ENCODE measurements at regions not wholly inside any gene's neighbourhood (a gene's known extent, or its start where the extent isn't known, plus 50 kb on each side); places are given as distances from the start of the nearest gene placed in this dataset.
A peak's percentile ranks its signal among the peaks of the same experiment; 100 is the strongest.

- peak; percentile 96 for TF ChIP-seq ZNF677 (tag by site-specific recombination; IDR thresholded peaks at IDR 0.05)
- no peak for TF ChIP-seq MEIS1 (CRISPR knock-in tag; IDR thresholded peaks at IDR 0.05; ENCODE audit: borderline replicate concordance)
- H3K4me1 ChIP-seq (ENCODE audit: control insufficient read depth, insufficient read depth, low read length): no peaks in the 10 kb centered on the region
- peaks cover 2% of the 10 kb centered on the region; the same call in 1 of the 2 replicates for H3K9me3 ChIP-seq (ENCODE audit: control insufficient read depth, insufficient read depth, low read depth, low read length)
- CTCF ChIA-PET: interaction anchor here (0.6 kb wide), 1 partner anchor 218 kb away, joined by 4 read pairs; no protein-coding TSS in a partner anchor
- POLR2A ChIA-PET: no interaction called here
- no peak overlapping the region for H3K4me3 ChIP-seq (ENCODE audit: low read depth, low read length)
- H3K36me3 ChIP-seq (ENCODE audit: control insufficient read depth in 2 of 2, insufficient read depth in 1 of 2, low read length in 2 of 2): no peaks in the 10 kb centered on the region
- H3K27ac ChIP-seq (ENCODE audit: extremely low read depth, low read depth, low read length): no peak overlapping the region
Measured at GRCh38 chr16:54697677-54698076, 233.0 kb upstream of the IRX5 start.

DNA sequence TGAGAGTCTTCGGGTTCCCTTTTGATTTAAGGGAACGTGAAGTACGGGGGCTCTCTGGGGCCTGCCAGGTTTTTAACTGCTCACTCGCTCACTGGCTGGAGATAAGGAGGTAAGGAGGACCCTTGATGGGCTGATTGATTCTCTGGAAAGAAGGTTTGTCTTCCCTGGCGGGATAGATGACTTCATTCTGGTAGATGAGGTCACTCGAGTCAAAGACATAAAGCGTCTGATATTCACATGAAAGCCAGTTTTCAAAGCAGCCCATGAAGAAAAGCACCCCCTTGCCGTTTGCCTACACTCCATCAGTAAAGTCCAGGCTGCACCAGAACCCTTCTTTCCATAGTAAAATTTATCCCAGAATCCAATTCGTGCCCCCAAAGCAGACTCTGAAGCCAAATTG, 233.7 kb upstream of the IRX5 start:
- no peaks in the 10 kb centered on the region for H3K36me3 ChIP-seq (ENCODE audit: control insufficient read depth in 2 of 2, insufficient read depth in 1 of 2, low read length in 2 of 2)
- ChIA-PET POLR2A (no interaction called here), CTCF (no interaction called here)

GRCh38 chr16:54696522-54696921, 234.1 kb upstream of the IRX5 start:
- no peaks in the 10 kb centered on the region for H3K36me3 ChIP-seq (ENCODE audit: control insufficient read depth in 2 of 2, insufficient read depth in 1 of 2, low read length in 2 of 2)
- no peaks in the 10 kb centered on the region for H3K4me1 ChIP-seq (ENCODE audit: control insufficient read depth, insufficient read depth, low read length)
- no peak overlapping the region for H3K27ac ChIP-seq (ENCODE audit: extremely low read depth, low read depth, low read length)
- no peak overlapping the region for H3K4me3 ChIP-seq (ENCODE audit: low read depth, low read length)
- CTCF ChIA-PET: no interaction called here
- POLR2A ChIA-PET: no interaction called here
- TF ChIP-seq ZFP37 (tag by site-specific recombination; IDR thresholded peaks at IDR 0.05): 0 out of 2 replicates have a peak, but pooled peaks have one; percentile 54
- TF ChIP-seq FEZF1 (tag by site-specific recombination; IDR thresholded peaks at IDR 0.05): peak; percentile 37; the same call in 1 of the 2 replicates
- no peak for TF ChIP-seq ZNF426 (tag by site-specific recombination; IDR thresholded peaks at IDR 0.05)
- H3K9me3 ChIP-seq (ENCODE audit: control insufficient read depth, insufficient read depth, low read depth, low read length): peaks cover 2% of the 10 kb centered on the region; the same call in 1 of the 2 replicates

More for the DNA sequence above, 233.7 kb upstream of the IRX5 start:
- Histone ChIP-seq H3K9me3 (ENCODE audit: control insufficient read depth, insufficient read depth, low read depth, low read length) (peaks cover 2% of the 10 kb centered on the region; the same call in 1 of the 2 replicates), H3K27ac (ENCODE audit: extremely low read depth, low read depth, low read length) (no peak overlapping the region), H3K4me3 (ENCODE audit: low read depth, low read length) (no peak overlapping the region), H3K4me1 (ENCODE audit: control insufficient read depth, insufficient read depth, low read length) (no peaks in the 10 kb centered on the region)
- TF ChIP-seq ATF2 (tag by site-specific recombination; IDR thresholded peaks at IDR 0.05; ENCODE audit: low read depth): peak; percentile 21; the same call in 1 of the 2 replicates
- TF ChIP-seq ZNF571 (tag by site-specific recombination; IDR thresholded peaks at IDR 0.05): no peak

DNA sequence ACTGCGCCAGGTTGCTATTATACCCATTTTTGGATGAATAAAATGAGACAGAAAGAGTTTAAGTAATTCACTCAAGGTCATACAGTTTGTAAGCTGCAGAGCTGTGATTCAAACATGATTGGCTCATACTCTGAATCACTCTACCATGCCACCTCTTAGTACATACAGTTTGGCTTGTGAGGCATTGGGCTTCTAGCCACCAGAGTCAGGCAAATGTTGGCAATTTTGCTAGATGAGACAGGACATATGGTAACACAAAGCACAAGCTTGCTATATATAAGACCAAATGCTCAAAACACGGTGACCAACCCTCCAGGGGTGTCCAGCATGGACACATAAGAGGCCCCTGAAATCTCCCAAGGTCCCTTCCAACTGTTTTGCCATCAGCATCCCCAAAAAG, 236.0 kb upstream of the IRX5 start:
- CTCF ChIA-PET: no interaction called here
- H3K4me3 ChIP-seq (ENCODE audit: low read depth, low read length): no peak overlapping the region

More for the DNA sequence above, 236.0 kb upstream of the IRX5 start:
- POLR2A ChIA-PET: no interaction called here
- Histone ChIP-seq H3K36me3 (ENCODE audit: control insufficient read depth in 2 of 2, insufficient read depth in 1 of 2, low read length in 2 of 2) (no peaks in the 10 kb centered on the region), H3K9me3 (ENCODE audit: control insufficient read depth, insufficient read depth, low read depth, low read length) (no peaks in the 10 kb centered on the region), H3K27ac (ENCODE audit: extremely low read depth, low read depth, low read length) (no peak overlapping the region), H3K4me1 (ENCODE audit: control insufficient read depth, insufficient read depth, low read length) (no peaks in the 10 kb centered on the region)
- TF ChIP-seq OVOL3 (tag by site-specific recombination; IDR thresholded peaks at IDR 0.05): no peak
- TF ChIP-seq ZFP41 (tag by site-specific recombination; IDR thresholded peaks at IDR 0.05; ENCODE audit: borderline replicate concordance): no peak
- no peak for TF ChIP-seq ZNF521 (tag by site-specific recombination; IDR thresholded peaks at IDR 0.05)
- TF ChIP-seq ZNF274 (IDR thresholded peaks at IDR 0.05; ENCODE audit: low read length): no peak
- TF ChIP-seq ZNF274 (tag by site-specific recombination; IDR thresholded peaks at IDR 0.05; ENCODE audit: borderline replicate concordance): no peak
- TF ChIP-seq ZNF404 (tag by site-specific recombination; IDR thresholded peaks at IDR 0.05): no peak
- no peak for TF ChIP-seq TCF7L2 (IDR thresholded peaks at IDR 0.05; ENCODE audit: borderline replicate concordance, low read depth, low read length)
- no peak for TF ChIP-seq KLF16 (tag by site-specific recombination; IDR thresholded peaks at IDR 0.05)
- no peak for TF ChIP-seq ZNF585B (tag by site-specific recombination; IDR thresholded peaks at IDR 0.05)
- TF ChIP-seq ZNF677 (tag by site-specific recombination; IDR thresholded peaks at IDR 0.05): no peak
- no peak for TF ChIP-seq ZNF416 (tag by site-specific recombination; IDR thresholded peaks at IDR 0.05)
- TF ChIP-seq ZSCAN18 (tag by site-specific recombination; IDR thresholded peaks at IDR 0.05): no peak
- TF ChIP-seq ZNF707 (tag by site-specific recombination; IDR thresholded peaks at IDR 0.05): no peak
- TF ChIP-seq ZNF785 (tag by site-specific recombination; IDR thresholded peaks at IDR 0.05): no peak
- TF ChIP-seq ZNF555 (tag by site-specific recombination; conservative IDR thresholded peaks at IDR 0.05): no peak
- no peak for TF ChIP-seq ZNF394 (tag by site-specific recombination; IDR thresholded peaks at IDR 0.05; ENCODE audit: borderline replicate concordance)
- no peak for TF ChIP-seq ZNF501 (tag by site-specific recombination; IDR thresholded peaks at IDR 0.05)
- no peak for TF ChIP-seq ZFP3 (tag by site-specific recombination; IDR thresholded peaks at IDR 0.05; ENCODE audit: low read depth)
- TF ChIP-seq, protein P1, sequence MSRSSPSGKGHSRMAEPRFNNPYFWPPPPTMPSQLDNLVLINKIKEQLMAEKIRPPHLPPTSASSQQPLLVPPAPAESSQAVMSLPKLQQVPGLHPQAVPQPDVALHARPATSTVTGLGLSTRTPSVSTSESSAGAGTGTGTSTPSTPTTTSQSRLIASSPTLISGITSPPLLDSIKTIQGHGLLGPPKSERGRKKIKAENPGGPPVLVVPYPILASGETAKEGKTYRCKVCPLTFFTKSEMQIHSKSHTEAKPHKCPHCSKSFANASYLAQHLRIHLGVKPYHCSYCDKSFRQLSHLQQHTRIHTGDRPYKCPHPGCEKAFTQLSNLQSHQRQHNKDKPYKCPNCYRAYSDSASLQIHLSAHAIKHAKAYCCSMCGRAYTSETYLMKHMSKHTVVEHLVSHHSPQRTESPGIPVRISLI (tag by site-specific recombination; IDR thresholded peaks at IDR 0.05): no peak
